ENCODE measurements at regions not wholly inside any gene's neighbourhood (a gene's known extent, or its start where the extent isn't known, plus 50 kb on each side); places are given as distances from the start of the nearest gene placed in this dataset.

DNA sequence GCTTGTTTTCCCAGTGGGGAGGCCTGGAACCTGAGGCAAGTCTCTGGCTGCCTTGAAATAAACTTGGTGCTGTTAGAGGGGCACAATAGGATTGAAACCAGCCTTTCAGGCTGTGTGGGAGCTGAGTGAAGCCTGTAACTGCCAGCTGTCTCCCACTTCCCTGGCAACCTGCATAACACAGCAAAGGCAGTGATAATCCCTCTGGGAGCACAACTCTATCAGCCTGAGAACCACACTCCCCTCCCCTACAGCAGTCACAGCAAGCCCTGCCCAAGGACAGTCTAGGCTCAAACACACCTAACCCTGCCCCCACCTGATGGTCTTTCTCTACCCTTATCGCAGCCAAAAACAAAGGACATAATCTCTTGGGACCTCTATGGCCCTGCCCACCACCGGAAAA lies 683.8 kb upstream of the ATXN8OS start:
- Histone ChIP-seq H3K4me3 (replicated peaks; ENCODE audit: low read depth, low read length) (no peak overlapping the region), H3K36me3 (ENCODE audit: control insufficient read depth, insufficient read depth, low read length) (no peaks in the 10 kb centered on the region), H3K27me3 (replicated peaks; ENCODE audit: control insufficient read depth, insufficient read depth, low read length) (no peaks in the 10 kb centered on the region)
- TF ChIP-seq, protein P1, sequence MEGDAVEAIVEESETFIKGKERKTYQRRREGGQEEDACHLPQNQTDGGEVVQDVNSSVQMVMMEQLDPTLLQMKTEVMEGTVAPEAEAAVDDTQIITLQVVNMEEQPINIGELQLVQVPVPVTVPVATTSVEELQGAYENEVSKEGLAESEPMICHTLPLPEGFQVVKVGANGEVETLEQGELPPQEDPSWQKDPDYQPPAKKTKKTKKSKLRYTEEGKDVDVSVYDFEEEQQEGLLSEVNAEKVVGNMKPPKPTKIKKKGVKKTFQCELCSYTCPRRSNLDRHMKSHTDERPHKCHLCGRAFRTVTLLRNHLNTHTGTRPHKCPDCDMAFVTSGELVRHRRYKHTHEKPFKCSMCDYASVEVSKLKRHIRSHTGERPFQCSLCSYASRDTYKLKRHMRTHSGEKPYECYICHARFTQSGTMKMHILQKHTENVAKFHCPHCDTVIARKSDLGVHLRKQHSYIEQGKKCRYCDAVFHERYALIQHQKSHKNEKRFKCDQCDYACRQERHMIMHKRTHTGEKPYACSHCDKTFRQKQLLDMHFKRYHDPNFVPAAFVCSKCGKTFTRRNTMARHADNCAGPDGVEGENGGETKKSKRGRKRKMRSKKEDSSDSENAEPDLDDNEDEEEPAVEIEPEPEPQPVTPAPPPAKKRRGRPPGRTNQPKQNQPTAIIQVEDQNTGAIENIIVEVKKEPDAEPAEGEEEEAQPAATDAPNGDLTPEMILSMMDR (IDR thresholded peaks at IDR 0.05; ENCODE audit: insufficient read depth, low read length, poor library complexity, severe bottlenecking), result no peak
- DNase-seq (ENCODE audit: extremely low read depth, insufficient read length), result no peak

DNA sequence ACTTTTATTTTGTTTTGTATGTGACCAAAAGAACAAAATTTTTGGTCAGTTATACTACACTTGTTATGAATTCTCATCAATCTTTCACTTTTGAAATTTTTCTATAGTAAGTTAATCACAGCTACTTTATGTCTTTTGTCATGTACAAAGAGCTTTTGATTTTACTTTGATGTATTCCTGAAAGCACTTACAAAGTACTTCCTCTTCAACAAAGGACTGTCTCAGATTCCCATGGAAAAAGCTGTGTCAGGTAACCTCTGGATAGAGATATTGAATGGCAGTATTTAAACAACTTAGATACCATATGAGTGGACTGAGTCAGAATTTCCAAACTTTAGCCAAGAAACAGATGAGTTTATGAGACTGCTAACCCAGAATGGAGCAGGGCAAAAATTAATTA lies 689.3 kb upstream of the ATXN8OS start:
- Histone ChIP-seq H3K27me3 (replicated peaks; ENCODE audit: control insufficient read depth, insufficient read depth, low read length) (no peaks in the 10 kb centered on the region), H3K4me3 (replicated peaks; ENCODE audit: low read depth, low read length) (no peak overlapping the region), H3K36me3 (ENCODE audit: control insufficient read depth, insufficient read depth, low read length) (no peaks in the 10 kb centered on the region)
- DNase-seq (ENCODE audit: extremely low read depth, insufficient read length), result no peak
- TF ChIP-seq, protein P1 (IDR thresholded peaks at IDR 0.05; ENCODE audit: insufficient read depth, low read length, poor library complexity, severe bottlenecking), result no peak

DNA sequence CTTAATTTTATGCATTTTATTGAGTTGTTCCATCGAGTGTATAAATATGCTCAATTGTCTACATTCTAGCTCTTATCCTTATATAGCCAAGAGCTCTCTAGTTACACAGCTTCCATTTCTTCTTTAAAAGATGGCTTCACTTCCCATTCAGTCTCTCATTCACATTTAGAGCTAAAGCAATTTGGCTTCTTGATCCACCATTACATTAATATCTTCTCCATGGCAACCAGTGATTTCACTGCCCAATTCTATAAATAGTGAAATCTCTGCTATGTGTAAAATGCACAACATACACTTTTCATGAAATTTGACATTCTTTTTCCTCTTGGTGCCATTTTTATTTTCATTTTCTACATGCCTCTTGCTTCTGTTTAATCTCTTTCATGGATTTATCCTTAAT lies 696.9 kb upstream of the ATXN8OS start:
- H3K36me3 ChIP-seq (ENCODE audit: control insufficient read depth, insufficient read depth, low read length), result no peaks in the 10 kb centered on the region
- TF ChIP-seq, protein P1 (IDR thresholded peaks at IDR 0.05; ENCODE audit: insufficient read depth, low read length, poor library complexity, severe bottlenecking), result no peak
- no peaks in the 10 kb centered on the region for H3K27me3 ChIP-seq (replicated peaks; ENCODE audit: control insufficient read depth, insufficient read depth, low read length)
- no peak for DNase-seq (ENCODE audit: extremely low read depth, insufficient read length)
- no peak overlapping the region for H3K4me3 ChIP-seq (replicated peaks; ENCODE audit: low read depth, low read length)

DNA sequence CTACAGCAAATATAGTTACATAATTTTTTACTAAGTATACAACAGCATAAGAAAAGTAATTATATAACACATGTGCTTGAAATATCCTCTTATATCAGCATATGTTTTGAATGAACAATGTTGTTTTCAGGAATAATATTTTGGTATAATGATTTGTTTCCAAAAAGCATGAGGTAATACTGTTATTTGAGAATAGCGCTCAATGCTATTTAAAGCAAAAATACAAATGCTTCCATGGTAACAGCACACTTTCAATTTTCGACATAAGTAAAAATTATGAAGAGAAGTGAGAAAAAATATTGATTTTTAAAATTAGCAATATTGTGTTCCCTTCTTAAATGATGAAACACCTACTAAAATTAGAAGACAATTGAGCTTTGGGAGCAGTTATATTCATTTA lies 715.9 kb upstream of the ATXN8OS start:
- Histone ChIP-seq H3K4me3 (replicated peaks; ENCODE audit: low read depth, low read length) (no peak overlapping the region), H3K36me3 (ENCODE audit: control insufficient read depth, insufficient read depth, low read length) (no peaks in the 10 kb centered on the region), H3K27me3 (replicated peaks; ENCODE audit: control insufficient read depth, insufficient read depth, low read length) (no peaks in the 10 kb centered on the region)
- no peak for DNase-seq (ENCODE audit: extremely low read depth, insufficient read length)
- TF ChIP-seq, protein P1 (IDR thresholded peaks at IDR 0.05; ENCODE audit: insufficient read depth, low read length, poor library complexity, severe bottlenecking), result no peak

DNA sequence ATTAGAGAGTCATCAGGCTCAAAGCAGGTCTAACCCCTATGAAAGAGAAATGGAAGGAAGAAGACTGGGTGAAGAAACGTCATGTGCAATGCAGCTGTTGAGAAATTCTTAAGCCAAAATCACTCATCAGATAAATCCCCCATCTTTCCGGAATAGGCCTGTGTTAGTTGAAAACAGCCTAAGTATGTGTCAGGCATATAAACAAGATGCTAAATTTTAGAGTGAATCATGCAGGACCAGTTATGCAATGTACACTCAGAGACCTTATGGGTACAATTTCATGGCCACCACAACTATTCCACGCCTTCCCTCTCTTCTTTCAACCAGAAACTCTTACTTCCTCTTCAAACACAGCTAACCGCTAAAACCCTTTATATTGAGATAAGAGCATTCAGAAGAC lies 717.7 kb upstream of the ATXN8OS start:
- Histone ChIP-seq H3K4me3 (replicated peaks; ENCODE audit: low read depth, low read length) (no peak overlapping the region), H3K36me3 (ENCODE audit: control insufficient read depth, insufficient read depth, low read length) (no peaks in the 10 kb centered on the region), H3K27me3 (replicated peaks; ENCODE audit: control insufficient read depth, insufficient read depth, low read length) (no peaks in the 10 kb centered on the region)
- DNase-seq (ENCODE audit: extremely low read depth, insufficient read length), result no peak
- TF ChIP-seq, protein P1 (IDR thresholded peaks at IDR 0.05; ENCODE audit: insufficient read depth, low read length, poor library complexity, severe bottlenecking), result no peak

DNA sequence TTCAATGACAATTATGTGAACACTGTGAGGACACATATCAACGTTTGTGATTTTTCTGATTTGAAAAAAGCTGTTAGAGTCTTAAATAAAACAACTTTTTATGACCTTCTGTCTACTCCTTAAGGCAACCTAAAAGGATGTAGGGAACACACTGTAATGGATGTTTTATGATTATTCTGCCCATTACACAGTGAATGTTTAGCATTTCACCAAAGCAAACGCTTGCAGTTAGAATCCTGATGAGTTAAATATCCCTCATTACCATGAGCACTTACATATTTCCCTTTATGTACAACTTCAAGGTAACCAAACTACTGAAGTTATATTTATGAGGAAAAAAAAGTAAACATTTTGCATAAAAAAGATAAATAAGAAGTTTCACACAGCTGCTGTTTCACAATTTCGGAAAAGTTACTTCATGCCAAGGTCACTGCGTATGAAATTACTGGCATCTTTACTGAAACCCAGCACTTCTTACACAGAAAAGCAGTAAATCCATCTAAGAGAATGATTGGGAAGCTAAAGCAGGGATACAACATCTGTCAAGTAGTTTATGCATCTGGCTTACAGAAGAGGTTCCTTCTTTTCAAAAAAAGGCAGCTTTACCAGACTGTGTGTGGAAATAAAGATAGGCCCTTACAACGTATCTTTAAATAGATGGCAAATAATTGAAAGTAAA lies 733.7 kb upstream of the ATXN8OS start:
- no peaks in the 10 kb centered on the region for H3K27me3 ChIP-seq (replicated peaks; ENCODE audit: control insufficient read depth, insufficient read depth, low read length)
- TF ChIP-seq, protein P1 (IDR thresholded peaks at IDR 0.05; ENCODE audit: insufficient read depth, low read length, poor library complexity, severe bottlenecking), result no peak

More for the DNA sequence above, 733.7 kb upstream of the ATXN8OS start:
- H3K36me3 ChIP-seq (ENCODE audit: control insufficient read depth, insufficient read depth, low read length), result no peaks in the 10 kb centered on the region
- no peak for DNase-seq (ENCODE audit: extremely low read depth, insufficient read length)
- no peak overlapping the region for H3K4me3 ChIP-seq (replicated peaks; ENCODE audit: low read depth, low read length)
